Uterus (tissue), 3 donors: ENCODE measurements at regions not wholly inside any gene's neighbourhood (a gene's known extent, or its start where the extent isn't known, plus 50 kb on each side); places are given as distances from the start of the nearest gene placed in this dataset.

Experiments used
- DNase-seq, 2 donors: peaks; one replicate each; pipeline ENCODE4 v3.0.0-alpha.2; 2019 to 2020
- H3K27ac ChIP-seq, 2 donors: fragments of 200-600 bp; sonication (generic); 1 replicate in 1 of 2; 2 replicates in 1 of 2; pipeline ENCODE4 v1.5.1; 2016 to 2018
- H3K27me3 ChIP-seq, 2 donors: fragments of 200-600 bp; sonication (generic); one replicate each; pipeline ENCODE4 v1.5.1; 2018 to 2019; ENCODE audit warnings: control low read depth in 1 of 2
- H3K36me3 ChIP-seq, 2 donors: fragments of 200-600 bp; sonication (generic); one replicate each; pipeline ENCODE4 v1.5.1; 2019; ENCODE audit warnings: control low read depth in 1 of 2
- H3K4me1 ChIP-seq, 2 donors: fragments of 200-600 bp; sonication (generic); one replicate each; pipeline ENCODE4 v1.5.1; 2018 to 2019; ENCODE audit warnings: control low read depth in 1 of 2
- H3K4me3 ChIP-seq, 2 donors: fragments of 200-600 bp; sonication (generic); 1 replicate in 1 of 2; 2 replicates in 1 of 2; pipeline ENCODE4 v1.5.1; 2018 to 2019; ENCODE audit warnings: mild to moderate bottlenecking in 1 of 2
- H3K9me3 ChIP-seq, 2 donors: fragments of 200-600 bp; sonication (generic); one replicate each; pipeline ENCODE4 v1.5.1; 2019; ENCODE audit warnings: control low read depth in 1 of 2
- POLR2A ChIP-seq, 2 donors: fragments of 450-650 bp; IDR thresholded peaks; one replicate each; pipeline ENCODE4 v1.6.1; 2016; ENCODE audit warnings: antibody characterized with exemption in 2 of 2, mild to moderate bottlenecking in 1 of 2, moderate library complexity in 1 of 2
- intact Hi-C: fragments of 100-400 bp; cut with DNase I; formaldehyde crosslinking; loops from one replicate; pipeline ENCODE4 v1.15.1; 2023; ENCODE audit warnings: low total_unique reads
- TF ChIP-seq, protein P1 (sequence below), 4 experiments: fragments of 200-600 bp in 2 of 4; fragments of 450-650 bp in 2 of 4; sonication (generic) in 2 of 4; IDR thresholded peaks; one replicate each; pipeline ENCODE4 v1.5.1; 2016 to 2019; ENCODE audit warnings: antibody characterized with exemption in 4 of 4, mild to moderate bottlenecking in 2 of 4, moderate library complexity in 1 of 4
- donor health status: DM: yes; HTN: yes; CAD: no.

DNA sequence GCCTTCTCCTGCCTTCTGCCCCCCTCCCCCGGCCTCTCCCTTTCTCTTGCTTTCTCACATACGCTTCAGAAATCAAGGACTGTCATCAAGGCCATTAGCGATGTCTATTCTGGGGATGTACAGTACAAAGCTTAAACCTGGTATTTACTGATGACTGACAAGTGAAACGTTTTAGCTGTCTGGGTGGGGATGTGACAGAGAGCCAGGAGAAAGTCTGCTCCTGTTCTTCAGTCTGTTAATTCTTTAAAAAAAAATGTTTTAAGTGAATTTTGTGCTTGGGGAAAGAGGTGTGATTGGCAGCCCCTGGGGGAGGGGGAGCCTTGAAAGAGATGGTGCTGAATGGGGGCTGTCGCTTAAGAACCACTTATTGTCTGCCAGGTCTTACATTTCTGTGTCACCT lies 283.0 kb upstream of the PLXNA2 start:
- no peak for DNase-seq
- no peaks in the 10 kb centered on the region for H3K9me3 ChIP-seq
- no peak overlapping the region for H3K27ac ChIP-seq
- TF ChIP-seq, protein P1, sequence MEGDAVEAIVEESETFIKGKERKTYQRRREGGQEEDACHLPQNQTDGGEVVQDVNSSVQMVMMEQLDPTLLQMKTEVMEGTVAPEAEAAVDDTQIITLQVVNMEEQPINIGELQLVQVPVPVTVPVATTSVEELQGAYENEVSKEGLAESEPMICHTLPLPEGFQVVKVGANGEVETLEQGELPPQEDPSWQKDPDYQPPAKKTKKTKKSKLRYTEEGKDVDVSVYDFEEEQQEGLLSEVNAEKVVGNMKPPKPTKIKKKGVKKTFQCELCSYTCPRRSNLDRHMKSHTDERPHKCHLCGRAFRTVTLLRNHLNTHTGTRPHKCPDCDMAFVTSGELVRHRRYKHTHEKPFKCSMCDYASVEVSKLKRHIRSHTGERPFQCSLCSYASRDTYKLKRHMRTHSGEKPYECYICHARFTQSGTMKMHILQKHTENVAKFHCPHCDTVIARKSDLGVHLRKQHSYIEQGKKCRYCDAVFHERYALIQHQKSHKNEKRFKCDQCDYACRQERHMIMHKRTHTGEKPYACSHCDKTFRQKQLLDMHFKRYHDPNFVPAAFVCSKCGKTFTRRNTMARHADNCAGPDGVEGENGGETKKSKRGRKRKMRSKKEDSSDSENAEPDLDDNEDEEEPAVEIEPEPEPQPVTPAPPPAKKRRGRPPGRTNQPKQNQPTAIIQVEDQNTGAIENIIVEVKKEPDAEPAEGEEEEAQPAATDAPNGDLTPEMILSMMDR (IDR thresholded peaks at IDR 0.05): no peak
- TF ChIP-seq POLR2A (IDR thresholded peaks at IDR 0.05): no peak
- no peaks in the 10 kb centered on the region for H3K4me1 ChIP-seq
- H3K36me3 ChIP-seq: no peaks in the 10 kb centered on the region
- no peak overlapping the region for H3K4me3 ChIP-seq
- intact Hi-C loops: no loop called here
- no peaks in the 10 kb centered on the region for H3K27me3 ChIP-seq

DNA sequence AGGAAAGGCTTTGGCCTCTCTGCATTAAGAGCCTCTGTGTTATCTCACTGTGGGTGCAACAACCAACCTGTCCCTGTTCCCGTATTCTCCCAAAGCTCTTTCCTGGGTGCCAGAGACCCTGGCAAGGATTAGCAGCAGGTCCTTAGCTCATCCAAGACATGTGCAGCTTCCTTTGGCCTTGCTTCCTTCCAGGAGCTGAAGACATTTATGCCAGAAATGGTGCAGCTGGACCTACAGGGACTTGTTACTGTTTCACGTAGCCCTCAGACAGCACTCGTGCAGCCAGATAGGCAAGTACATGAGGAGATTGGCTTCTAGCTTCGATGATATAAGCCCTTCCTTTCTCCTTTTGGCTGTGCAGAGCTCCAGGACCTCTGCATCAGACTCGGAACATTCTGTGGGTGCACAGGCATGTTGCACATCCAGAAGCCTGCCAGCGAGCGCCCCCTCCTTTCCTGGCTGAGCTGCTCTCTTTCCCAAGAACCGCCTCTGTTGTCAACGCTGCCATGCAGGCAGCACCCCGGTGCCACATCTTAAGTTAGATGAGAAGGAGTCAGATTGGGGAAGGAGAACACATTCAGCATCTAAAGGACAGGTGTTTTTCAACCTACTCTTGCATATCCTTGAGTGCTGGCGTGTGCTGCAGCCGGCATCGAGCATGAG lies 284.5 kb upstream of the PLXNA2 start:
- DNase-seq: no peak
- no peak for TF ChIP-seq POLR2A (IDR thresholded peaks at IDR 0.05)
- TF ChIP-seq, protein P1 (IDR thresholded peaks at IDR 0.05): no peak
- Histone ChIP-seq H3K27me3 (no peaks in the 10 kb centered on the region), H3K36me3 (no peaks in the 10 kb centered on the region), H3K4me3 (no peak overlapping the region), H3K27ac (no peak overlapping the region), H3K4me1 (no peaks in the 10 kb centered on the region), H3K9me3 (no peaks in the 10 kb centered on the region)
- intact Hi-C loops: no loop called here

DNA sequence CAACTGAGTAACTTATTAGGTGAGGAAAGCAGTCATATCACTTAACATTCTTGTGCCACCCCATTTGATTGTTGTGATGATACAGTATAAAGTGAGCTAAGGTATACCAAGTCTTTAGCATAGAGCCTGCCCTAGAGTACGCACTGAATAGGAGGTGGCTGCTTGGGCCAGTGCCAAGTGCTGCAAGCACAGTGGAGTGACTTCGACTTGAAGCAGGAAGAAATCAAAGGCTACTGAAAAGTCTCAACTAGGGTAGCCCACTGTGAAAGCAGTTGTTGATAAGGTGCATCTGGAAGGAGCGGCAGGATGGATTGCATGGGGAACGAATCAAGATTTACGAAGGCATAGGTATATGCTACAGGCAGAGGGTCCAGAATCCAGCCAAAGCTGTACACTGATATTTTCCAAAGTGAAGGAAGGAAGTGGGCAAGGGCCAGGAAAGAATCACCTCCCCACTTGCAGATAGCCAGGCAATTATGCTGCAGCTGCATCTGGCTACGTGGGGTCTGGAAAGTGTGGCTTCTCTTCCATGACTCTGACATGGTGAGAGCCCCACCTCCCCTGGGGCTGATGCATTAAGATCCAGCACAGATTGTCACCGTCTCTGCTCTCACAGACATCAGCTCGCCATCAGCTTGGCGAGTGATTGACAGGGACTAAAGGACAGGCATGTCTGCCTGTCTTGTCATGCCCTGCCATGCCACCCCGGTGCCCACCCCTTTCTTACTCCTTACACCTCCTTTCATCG lies 287.0 kb upstream of the PLXNA2 start:
- Histone ChIP-seq H3K4me1 (no peaks in the 10 kb centered on the region), H3K4me3 (no peak overlapping the region), H3K36me3 (no peaks in the 10 kb centered on the region), H3K27ac (no peak overlapping the region), H3K27me3 (no peaks in the 10 kb centered on the region), H3K9me3 (no peaks in the 10 kb centered on the region)
- DNase-seq: no peak
- intact Hi-C loops: no loop called here
- no peak for TF ChIP-seq POLR2A (IDR thresholded peaks at IDR 0.05)
- TF ChIP-seq, protein P1 (IDR thresholded peaks at IDR 0.05): no peak

DNA sequence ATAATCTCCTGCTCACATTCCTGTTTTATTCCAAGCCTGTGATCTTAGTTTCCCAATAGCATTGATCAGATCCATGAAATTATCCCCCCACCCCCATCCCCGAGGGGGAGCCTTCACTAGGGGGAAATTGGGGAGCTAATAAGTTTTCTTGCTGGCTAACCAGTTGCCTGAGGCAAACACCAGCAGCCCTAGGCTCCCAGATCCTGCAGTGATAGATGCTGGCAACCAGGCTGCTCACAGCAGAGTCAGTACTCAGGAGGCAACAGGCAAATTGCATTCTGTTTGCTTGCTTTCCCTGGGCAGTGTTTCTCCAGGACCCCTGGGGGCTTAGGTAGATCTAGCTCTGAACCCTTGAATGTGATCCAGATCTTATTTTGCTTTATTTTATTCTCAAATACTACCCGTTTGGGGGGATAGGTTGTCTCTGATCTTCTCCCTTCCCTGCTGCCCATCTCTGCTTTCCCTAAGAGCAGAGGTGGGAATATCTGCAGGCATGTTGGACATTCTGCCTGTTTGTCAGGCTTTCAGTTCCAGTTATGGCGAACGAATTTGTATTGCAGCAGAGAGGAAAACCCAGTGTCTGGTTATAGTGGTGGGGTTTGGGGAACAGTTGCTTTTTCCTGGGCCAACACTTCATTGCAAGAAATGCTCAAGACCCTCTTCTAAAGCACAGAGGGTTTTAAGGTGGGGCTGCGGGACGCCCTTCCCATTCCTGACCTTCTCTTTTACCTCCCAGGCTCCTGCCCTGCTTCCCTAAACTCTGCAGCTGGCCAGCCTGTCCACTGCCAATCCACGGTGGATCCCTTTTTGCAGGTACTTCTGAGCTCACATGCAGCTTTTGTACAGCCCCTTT lies 289.8 kb upstream of the PLXNA2 start:
- intact Hi-C loops: no loop called here
- H3K27ac ChIP-seq: no peak overlapping the region
- no peaks in the 10 kb centered on the region for H3K4me1 ChIP-seq
- DNase-seq: no peak
- TF ChIP-seq, protein P1 (IDR thresholded peaks at IDR 0.05): no peak
- TF ChIP-seq POLR2A (IDR thresholded peaks at IDR 0.05): no peak
- H3K27me3 ChIP-seq: no peaks in the 10 kb centered on the region
- H3K36me3 ChIP-seq: no peaks in the 10 kb centered on the region
- no peak overlapping the region for H3K4me3 ChIP-seq
- no peaks in the 10 kb centered on the region for H3K9me3 ChIP-seq

DNA sequence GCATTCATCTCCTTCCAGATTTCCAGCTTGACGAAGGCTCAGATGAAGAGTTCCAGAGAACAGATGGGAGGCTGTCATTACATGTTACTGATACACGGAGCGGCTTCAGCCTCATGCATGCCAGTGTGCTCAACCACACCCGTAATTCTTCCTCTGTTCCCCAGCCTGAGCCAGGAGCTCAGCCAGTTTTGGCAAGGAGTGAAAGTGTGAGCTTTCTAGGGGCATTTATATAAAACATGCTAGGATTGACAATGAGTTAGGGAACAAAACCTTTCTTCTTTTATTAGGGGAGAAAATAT lies 290.4 kb upstream of the PLXNA2 start:
- no peak for DNase-seq
- Histone ChIP-seq H3K27ac (no peak overlapping the region), H3K4me1 (no peaks in the 10 kb centered on the region), H3K27me3 (no peaks in the 10 kb centered on the region), H3K36me3 (no peaks in the 10 kb centered on the region), H3K4me3 (no peak overlapping the region), H3K9me3 (no peaks in the 10 kb centered on the region)
- no peak for TF ChIP-seq POLR2A (IDR thresholded peaks at IDR 0.05)
- TF ChIP-seq, protein P1 (IDR thresholded peaks at IDR 0.05): no peak
- intact Hi-C loops: no loop called here
